SJSA1 (cell line): ENCODE measurements at regions not wholly inside any gene's neighbourhood (a gene's known extent, or its start where the extent isn't known, plus 50 kb on each side); places are given as distances from the start of the nearest gene placed in this dataset.

ENCODE experiments used
- DNase-seq, 2 experiments: peaks; one replicate each; pipeline ENCODE4 v3.0.0-alpha.2; 2015 to 2020; ENCODE audit warnings: low spot score in 2 of 2, low read depth in 1 of 2
- H3K27ac ChIP-seq: fragments of 250-450 bp; sonication (Bioruptor Pico); 2 replicates; pipeline ENCODE4 v1.5.1; 2020; ENCODE audit warnings: mild to moderate bottlenecking, moderate library complexity
- H3K27me3 ChIP-seq: fragments of 250-450 bp; sonication (Bioruptor Pico); replicated peaks from 2 replicates; pipeline ENCODE4 v1.5.1; 2020; ENCODE audit warnings: mild to moderate bottlenecking, moderate library complexity
- H3K36me3 ChIP-seq: fragments of 250-450 bp; sonication (Bioruptor Pico); 2 replicates; pipeline ENCODE4 v1.5.1; 2020; ENCODE audit warnings: mild to moderate bottlenecking
- H3K4me1 ChIP-seq: fragments of 250-450 bp; sonication (Bioruptor Pico); replicated peaks from 2 replicates; pipeline ENCODE4 v1.6.1; 2021; ENCODE audit warnings: mild to moderate bottlenecking
- H3K4me3 ChIP-seq: fragments of 250-450 bp; sonication (Bioruptor Pico); 2 replicates; pipeline ENCODE4 v1.5.1; 2020; ENCODE audit warnings: mild to moderate bottlenecking
- H3K9me3 ChIP-seq: fragments of 250-450 bp; sonication (Bioruptor Pico); replicated peaks from 2 replicates; pipeline ENCODE4 v1.5.1; 2020; ENCODE audit warnings: mild to moderate bottlenecking

DNA sequence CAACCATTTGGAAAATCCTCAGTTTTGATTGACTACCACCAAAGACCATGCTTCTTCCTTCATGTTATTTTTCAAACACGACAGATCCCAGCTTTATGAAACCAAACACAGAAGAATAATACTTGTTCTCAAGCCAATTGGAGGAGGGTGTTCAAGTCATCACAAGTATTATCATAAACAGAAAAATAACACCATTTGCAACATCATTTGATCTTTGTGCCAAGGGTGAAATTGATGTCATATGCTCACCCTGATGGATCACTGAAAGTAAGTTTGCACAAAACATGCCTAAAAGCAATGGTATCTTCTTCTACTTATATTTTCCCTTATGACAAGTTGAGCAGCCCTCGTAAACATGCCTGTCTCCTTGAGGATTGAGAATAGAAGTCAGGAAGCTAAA is 448.0 kb upstream of the ZEB2 start:
- no peaks in the 10 kb centered on the region for H3K36me3 ChIP-seq
- 0 out of 2 replicates have a peak, but pooled peaks cover 3% of the 10 kb centered on the region for H3K9me3 ChIP-seq
- no peak overlapping the region for H3K4me3 ChIP-seq
- no peak for DNase-seq
- no peaks in the 10 kb centered on the region for H3K27me3 ChIP-seq
- H3K4me1 ChIP-seq, result no peaks in the 10 kb centered on the region
- H3K27ac ChIP-seq, result no peak overlapping the region

GRCh38 chr2:144965172-144965571 is 445.3 kb upstream of the ZEB2 start:
- Histone ChIP-seq H3K36me3 (no peaks in the 10 kb centered on the region), H3K4me3 (no peak overlapping the region), H3K9me3 (0 out of 2 replicates have a peak, but pooled peaks cover under 1% of the 10 kb centered on the region), H3K27ac (no peak overlapping the region), H3K27me3 (no peaks in the 10 kb centered on the region), H3K4me1 (no peaks in the 10 kb centered on the region)
- DNase-seq, result no peak

DNA sequence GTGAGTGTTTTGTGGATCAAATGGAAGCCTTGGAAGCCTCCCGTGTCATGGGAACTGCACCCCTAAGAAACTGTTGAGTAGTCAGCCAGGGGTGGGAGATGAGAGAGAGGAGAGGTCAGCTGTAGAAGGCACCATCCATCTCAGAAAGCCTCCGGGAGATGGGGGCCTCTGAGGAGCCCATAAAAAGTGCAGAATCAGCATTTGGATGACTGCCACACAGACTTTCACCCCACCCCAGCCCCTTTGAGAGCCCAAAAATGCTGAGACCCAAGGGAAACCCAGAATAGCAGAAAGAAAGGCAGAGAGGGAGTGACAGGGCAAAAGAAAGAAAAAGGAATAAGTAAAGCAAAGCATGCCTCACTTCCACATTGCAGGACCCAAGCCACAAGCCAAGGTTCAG is 443.1 kb upstream of the ZEB2 start:
- Histone ChIP-seq H3K9me3 (no peaks in the 10 kb centered on the region), H3K4me3 (no peak overlapping the region), H3K4me1 (no peaks in the 10 kb centered on the region), H3K36me3 (no peaks in the 10 kb centered on the region), H3K27ac (no peak overlapping the region), H3K27me3 (no peaks in the 10 kb centered on the region)
- DNase-seq, result no peak

GRCh38 chr2:144959416-144959815 is 439.5 kb upstream of the ZEB2 start:
- no peaks in the 10 kb centered on the region for H3K27me3 ChIP-seq
- no peak for DNase-seq
- H3K36me3 ChIP-seq, result no peaks in the 10 kb centered on the region
- no peaks in the 10 kb centered on the region for H3K4me1 ChIP-seq
- no peaks in the 10 kb centered on the region for H3K9me3 ChIP-seq
- no peak overlapping the region for H3K27ac ChIP-seq
- H3K4me3 ChIP-seq, result no peak overlapping the region

DNA sequence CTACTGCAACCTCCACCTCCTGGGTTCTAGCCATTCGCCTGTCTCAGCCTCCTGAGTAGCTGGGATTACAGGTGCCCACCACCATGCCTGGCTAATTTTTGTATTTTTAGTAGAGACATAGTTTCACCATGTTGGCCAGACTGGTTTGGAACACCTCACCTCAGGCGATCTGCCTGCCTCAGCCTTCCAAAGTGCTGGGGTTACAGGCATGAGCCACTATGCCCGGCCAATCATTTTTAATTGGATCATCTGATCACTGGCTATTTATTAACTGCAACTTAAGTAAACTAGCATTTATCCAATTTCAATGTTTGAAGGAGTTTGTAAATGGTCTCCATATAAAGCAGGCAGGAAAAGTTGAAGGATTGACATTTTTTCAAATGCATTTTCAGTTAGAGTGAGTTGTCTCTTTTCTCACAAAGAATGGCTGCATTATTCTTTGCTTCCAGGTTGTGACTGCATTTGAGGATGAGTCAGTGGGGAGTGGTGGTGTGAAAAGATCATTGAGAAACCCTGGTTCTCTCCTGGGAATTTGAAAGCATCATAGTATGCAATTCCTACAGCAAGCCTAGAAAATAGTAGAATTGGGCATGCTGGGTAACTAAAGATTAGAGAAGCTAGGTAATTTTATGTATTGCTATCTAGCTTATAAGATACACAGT is 431.1 kb upstream of the ZEB2 start:
- H3K9me3 ChIP-seq, result no peaks in the 10 kb centered on the region
- peaks cover 7% of the 10 kb centered on the region for H3K4me1 ChIP-seq
- peak in 1 of 2 experiments; percentile 18 for DNase-seq
- no peak overlapping the region for H3K4me3 ChIP-seq
- peak overlapping the region; percentile 31; the same call in 1 of the 2 replicates for H3K27ac ChIP-seq
- no peaks in the 10 kb centered on the region for H3K36me3 ChIP-seq
- H3K27me3 ChIP-seq, result no peaks in the 10 kb centered on the region

GRCh38 chr2:144948205-144948855 is 428.4 kb upstream of the ZEB2 start:
- Histone ChIP-seq H3K27ac (no peak overlapping the region), H3K4me1 (peaks cover 21% of the 10 kb centered on the region), H3K27me3 (no peaks in the 10 kb centered on the region), H3K9me3 (no peaks in the 10 kb centered on the region), H3K36me3 (no peaks in the 10 kb centered on the region), H3K4me3 (no peak overlapping the region)
- DNase-seq, result no peak

DNA sequence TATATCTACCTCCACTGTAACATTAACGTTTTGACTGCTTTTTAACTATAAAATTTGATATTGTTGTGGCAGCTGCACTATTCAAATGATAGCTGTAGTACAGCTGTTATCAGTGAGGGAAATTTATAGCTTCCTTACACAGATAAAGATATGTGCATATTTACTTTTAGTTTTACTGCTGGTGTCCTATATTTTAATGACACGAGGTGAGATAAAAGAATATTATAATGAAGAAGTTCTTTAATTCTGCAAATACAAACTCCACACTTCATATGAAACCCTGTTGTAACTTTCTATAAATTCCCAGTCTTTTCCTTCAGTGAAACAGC is 427.8 kb upstream of the ZEB2 start:
- Histone ChIP-seq H3K36me3 (no peaks in the 10 kb centered on the region), H3K9me3 (no peaks in the 10 kb centered on the region), H3K4me1 (peaks cover 27% of the 10 kb centered on the region), H3K4me3 (no peak overlapping the region), H3K27ac (no peak overlapping the region), H3K27me3 (no peaks in the 10 kb centered on the region)
- no peak for DNase-seq

DNA sequence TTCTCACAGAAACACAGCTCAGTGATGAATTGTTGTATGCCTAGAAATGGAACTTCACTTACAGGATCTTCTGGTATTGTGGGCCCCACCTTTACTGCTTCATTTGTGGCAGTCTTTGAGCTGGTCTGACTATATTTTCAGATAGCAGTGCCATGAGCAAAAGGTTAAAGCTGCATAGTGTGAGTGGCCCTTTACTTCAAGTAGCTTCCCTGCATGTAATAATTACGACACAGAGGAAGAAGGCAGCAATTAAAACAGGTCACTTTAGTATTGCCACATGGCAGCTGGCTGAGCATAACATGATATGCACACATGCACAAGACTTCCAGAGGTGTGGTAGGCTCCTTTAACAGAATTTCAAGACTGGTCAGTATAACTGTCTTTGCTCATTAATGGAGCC is 426.3 kb upstream of the ZEB2 start:
- H3K4me3 ChIP-seq, result no peak overlapping the region
- no peaks in the 10 kb centered on the region for H3K36me3 ChIP-seq
- H3K9me3 ChIP-seq, result no peaks in the 10 kb centered on the region
- DNase-seq, result no peak
- H3K4me1 ChIP-seq, result peaks cover 32% of the 10 kb centered on the region
- H3K27ac ChIP-seq, result no peak overlapping the region
- H3K27me3 ChIP-seq, result no peaks in the 10 kb centered on the region

- Histone ChIP-seq H3K4me1 (peaks cover 28% of the 10 kb centered on the region), H3K36me3 (no peaks in the 10 kb centered on the region), H3K27me3 (no peaks in the 10 kb centered on the region), H3K27ac (no peak overlapping the region; the same call in 1 of the 2 replicates), H3K4me3 (no peak overlapping the region), H3K9me3 (no peaks in the 10 kb centered on the region)
- no peak for DNase-seq
Measured at GRCh38 chr2:144944546-144945220, 424.8 kb upstream of the ZEB2 start.

DNA sequence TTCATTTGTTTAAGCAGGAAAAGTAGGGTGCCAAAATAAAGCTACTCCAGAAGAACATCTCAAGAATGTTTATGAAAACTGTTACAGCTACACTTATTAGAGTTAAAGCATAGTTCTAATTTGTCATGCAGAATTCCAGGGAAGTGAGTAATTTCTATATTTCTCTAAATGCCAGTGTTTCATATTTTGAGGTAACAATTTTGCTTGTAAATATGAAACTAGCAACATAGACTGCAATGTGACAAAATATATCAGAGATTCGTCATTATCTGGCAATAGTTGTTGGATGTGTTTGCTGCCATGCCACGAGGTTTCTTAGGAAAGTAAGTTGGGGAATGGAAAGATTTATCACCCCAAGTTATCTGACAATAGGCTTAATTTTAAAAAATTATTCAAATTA is 424.1 kb upstream of the ZEB2 start:
- Histone ChIP-seq H3K4me1 (peaks cover 28% of the 10 kb centered on the region), H3K27me3 (no peaks in the 10 kb centered on the region), H3K36me3 (no peaks in the 10 kb centered on the region), H3K4me3 (no peak overlapping the region), H3K27ac (no peak overlapping the region; the same call in 1 of the 2 replicates), H3K9me3 (no peaks in the 10 kb centered on the region)
- no peak for DNase-seq

GRCh38 chr2:144943293-144943941 is 423.5 kb upstream of the ZEB2 start:
- peaks cover 32% of the 10 kb centered on the region for H3K4me1 ChIP-seq
- no peaks in the 10 kb centered on the region for H3K9me3 ChIP-seq
- peak overlapping the region; percentile 14; the same call in 1 of the 2 replicates for H3K27ac ChIP-seq
- H3K4me3 ChIP-seq, result no peak overlapping the region
- DNase-seq, result no peak
- no peaks in the 10 kb centered on the region for H3K27me3 ChIP-seq
- no peaks in the 10 kb centered on the region for H3K36me3 ChIP-seq

DNA sequence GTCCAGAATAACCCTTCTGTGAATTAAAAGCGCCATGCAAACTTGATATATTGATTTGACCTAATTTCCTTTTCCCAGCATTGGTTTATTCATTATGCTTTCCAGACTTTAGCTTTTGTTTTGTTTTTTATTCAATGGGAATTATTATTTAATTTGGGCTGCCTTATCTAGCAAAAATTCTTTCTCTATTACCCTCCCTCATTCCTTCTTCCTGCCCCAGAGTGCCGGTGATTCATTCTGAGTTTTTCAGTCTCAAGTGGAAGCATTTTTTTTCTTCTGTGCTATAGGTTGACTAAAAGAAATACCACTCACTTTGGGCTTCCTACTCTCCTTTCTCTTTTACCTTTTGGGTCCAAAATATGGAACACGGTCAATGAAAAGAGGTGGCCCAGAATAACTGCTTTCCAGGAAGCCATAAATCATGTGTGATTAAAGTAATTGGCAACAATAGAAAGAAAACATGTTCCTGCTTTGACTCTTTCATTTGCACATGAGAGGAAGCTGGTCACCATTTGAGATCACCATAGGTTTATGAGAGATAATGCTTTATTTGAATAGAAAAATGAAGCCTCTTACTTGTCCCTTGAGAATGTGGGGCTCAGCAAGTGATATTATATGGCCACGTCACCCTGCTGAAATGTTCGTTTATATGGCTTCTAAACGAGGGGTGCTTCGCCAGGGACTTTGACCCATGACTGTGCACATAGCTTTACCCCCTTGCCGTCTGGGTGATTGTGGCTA is 422.8 kb upstream of the ZEB2 start:
- no peaks in the 10 kb centered on the region for H3K36me3 ChIP-seq
- peak overlapping the region; percentile 14; the same call in 1 of the 2 replicates for H3K27ac ChIP-seq
- H3K4me3 ChIP-seq, result no peak overlapping the region
- H3K27me3 ChIP-seq, result no peaks in the 10 kb centered on the region
- H3K4me1 ChIP-seq, result peaks cover 39% of the 10 kb centered on the region
- no peaks in the 10 kb centered on the region for H3K9me3 ChIP-seq
- DNase-seq, result peak in 1 of 2 experiments; percentile 53

DNA sequence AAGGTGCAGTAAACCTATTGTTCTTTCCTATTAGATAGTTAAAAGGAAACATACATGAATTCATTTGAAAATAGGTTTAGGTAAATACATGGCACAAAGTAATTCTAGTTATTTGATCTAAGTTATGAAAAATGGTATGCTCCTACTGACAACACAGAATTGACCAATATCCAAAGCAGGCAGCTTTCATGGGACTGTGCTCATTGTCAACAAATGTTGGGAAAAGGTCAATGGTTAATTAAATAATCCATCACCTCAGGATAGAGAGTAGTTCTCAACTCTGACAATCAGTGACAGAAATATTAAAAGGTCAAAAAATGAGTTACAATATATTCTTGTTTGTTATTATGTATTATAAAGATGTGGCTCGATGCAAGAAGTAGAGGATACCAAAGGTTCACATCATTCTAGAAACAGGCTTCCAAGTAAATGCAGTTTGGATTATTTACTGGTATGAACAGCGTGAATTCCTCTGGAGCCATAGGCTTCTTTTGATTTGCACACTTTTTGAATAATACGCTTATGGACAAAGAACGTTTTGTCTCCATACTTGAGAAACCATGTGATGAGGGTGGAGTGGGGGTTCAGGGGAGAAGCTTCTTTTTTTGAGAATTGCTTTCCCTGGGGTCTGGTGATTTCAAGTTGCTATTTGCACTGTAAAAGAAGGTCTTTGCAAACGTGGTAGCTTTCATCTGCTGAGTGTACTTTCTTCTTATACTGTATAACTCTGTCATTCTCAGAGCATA is 422.0 kb upstream of the ZEB2 start:
- Histone ChIP-seq H3K36me3 (no peaks in the 10 kb centered on the region), H3K9me3 (no peaks in the 10 kb centered on the region), H3K4me1 (peaks cover 41% of the 10 kb centered on the region), H3K27ac (no peak overlapping the region), H3K27me3 (no peaks in the 10 kb centered on the region), H3K4me3 (no peak overlapping the region)
- no peak for DNase-seq
